Left hindlimb (tissue), 1 donor: ENCODE measurements at regions not wholly inside any gene's neighbourhood (a gene's known extent, or its start where the extent isn't known, plus 50 kb on each side); places are given as distances from the start of the nearest gene placed in this dataset.

ENCODE experiments used
- DNase-seq: peaks from one replicate; pipeline ENCODE4 v3.0.0-alpha.2; 2018

DNA sequence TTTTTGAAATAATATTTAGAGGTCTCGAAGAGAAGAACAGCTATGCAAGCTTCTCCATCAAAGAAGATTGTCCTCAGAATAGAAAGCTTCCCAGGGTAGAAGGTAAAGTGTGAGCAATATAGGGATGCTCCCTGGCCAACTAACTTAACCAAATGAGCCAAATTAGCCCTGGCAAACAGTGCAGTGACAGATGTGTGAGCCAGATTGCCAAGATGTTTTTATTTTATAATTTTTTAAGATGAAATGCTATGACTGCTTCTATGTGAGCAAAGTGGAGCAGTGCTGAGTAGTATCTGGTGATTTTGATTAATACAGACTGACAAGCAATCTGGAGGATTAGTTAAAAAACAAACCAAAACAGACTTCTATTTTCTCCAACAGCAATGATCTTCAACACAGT is 202.1 kb downstream of the NOVA1 start:
- no peak for DNase-seq

- no peak for DNase-seq
Measured at GRCh38 chr14:26394150-26394810, 203.6 kb downstream of the NOVA1 start.

- DNase-seq = no peak
Measured at GRCh38 chr14:26392498-26392897, 205.3 kb downstream of the NOVA1 start.

- peak; percentile 31 for DNase-seq
Measured at GRCh38 chr14:26389646-26390508, 208.0 kb downstream of the NOVA1 start.

DNA sequence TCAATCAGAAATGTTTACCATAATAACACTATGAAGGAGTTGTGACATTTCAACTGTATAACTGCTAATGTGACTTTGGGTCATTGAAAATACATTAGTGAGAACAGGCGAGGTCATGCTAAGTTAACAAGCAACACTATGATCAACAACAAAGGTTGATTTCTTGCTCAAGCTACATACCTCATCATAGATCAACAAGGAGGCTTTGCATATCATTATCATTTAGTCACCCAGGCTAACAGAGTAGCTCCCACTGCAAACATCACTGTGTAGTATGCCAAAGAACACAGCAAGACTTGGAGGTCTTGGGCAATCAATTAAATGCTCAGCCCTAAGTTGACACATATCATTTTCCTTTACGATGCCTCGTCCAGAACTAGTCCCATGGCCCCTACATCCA is 212.5 kb downstream of the NOVA1 start:
- DNase-seq = no peak

DNA sequence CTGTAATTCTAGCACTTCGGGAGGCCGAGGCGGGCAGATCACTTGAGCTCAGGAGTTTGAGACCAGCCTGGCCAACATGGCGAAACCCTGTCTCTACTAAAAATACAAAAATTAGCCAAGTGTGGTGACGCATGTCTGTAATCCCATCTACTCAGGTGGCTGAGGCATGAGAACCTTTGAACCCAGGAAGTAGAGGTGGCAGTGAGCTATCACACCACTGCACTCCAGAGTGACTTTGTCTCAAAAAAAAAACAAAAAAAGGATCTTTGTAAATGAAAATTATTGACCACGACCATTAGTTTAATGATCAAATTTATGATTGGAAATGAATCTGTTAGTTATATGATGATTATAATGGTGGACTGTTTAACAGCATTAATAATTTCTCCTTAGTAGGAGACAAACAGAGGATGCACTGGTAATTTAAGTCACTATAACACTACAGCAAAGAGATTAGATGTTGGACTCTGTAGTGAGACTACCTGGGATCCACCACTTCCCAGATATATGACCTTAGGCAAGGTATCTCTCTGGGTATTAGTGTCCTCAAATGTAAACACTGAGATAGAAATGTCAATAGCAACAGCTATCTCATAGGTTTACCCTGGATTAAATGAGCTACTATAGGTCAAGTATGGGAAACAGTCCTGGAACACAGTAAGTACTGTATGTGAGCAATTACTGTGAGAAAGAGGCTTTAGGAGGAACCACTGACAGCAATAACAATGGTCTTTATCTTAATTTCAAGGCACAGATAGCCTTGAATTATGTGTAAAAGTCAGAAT is 214.7 kb downstream of the NOVA1 start:
- DNase-seq = no peak

DNA sequence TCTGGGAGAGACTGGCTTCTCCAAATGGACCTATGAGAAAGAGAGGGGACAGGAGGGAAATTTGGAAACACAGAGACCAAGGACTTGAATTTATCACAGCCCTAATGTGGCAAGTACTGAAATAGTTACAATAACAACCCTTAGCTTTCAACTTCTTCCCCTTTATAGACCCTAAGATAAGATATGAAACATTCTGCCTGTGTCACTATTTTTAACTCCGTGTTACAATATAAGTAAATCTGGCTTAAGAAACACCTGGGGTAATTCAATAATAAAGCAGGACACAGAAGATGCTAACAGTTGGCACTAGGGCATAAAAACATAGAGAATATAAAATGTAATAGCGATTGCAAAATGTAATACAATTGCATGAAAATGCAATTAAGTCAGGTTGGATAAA is 216.4 kb downstream of the NOVA1 start:
- DNase-seq = no peak

DNA sequence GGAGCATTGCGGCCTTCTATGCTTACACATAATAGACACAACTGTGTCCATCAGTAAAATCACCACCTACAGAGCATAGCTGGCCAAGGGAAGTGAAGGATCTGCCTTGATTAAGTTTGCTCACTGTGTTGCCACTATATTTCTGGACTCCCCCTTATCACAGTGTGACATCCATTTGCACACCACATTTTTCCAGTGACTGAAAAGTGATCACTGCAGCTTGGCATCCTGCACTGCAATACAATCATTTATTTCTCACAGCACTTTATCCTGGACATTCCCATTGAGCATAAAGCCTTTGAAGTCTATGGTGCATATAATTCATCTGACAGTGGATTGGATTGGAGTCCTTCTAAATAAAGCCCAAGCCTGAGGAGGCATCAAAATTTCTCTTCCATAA is 217.2 kb downstream of the NOVA1 start:
- DNase-seq = no peak

DNA sequence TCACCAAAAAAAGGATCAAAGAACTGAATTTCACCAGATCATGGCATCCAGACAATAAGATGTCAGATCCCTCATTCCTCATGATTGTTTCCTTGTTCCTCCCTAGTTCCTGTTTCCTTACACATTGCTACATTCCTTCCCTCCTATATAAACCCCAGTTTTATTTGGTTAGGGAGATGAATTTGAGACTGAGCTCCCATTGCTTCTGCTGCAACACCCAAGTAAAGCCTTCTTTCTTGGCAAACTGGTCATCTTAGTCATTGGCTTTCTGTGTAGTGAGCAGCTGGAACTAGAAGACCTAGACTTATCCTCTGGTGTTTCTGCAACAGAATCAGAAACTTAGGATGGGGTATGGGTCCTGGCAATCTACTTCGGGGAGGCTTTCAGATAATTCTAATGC is 217.9 kb downstream of the NOVA1 start:
- DNase-seq = no peak

DNA sequence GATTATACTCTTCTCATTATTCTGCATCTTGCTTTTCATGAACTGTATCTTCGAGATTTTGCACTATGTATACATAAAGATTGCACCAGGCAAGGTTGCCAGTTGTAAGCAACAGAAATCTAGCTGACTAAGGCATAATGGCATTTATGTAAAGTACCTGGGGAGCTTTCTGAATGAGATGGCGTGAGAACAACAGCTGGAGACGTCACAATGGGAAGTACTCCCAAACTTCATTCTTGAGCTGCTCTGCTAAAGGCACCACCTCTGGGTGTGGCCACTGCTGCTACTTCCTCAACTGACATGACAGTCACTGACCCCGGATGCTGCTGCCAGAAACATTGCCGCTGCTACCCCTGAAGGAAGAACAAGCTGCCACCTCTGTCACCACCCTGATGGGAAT is 220.7 kb downstream of the NOVA1 start:
- no peak for DNase-seq

DNA sequence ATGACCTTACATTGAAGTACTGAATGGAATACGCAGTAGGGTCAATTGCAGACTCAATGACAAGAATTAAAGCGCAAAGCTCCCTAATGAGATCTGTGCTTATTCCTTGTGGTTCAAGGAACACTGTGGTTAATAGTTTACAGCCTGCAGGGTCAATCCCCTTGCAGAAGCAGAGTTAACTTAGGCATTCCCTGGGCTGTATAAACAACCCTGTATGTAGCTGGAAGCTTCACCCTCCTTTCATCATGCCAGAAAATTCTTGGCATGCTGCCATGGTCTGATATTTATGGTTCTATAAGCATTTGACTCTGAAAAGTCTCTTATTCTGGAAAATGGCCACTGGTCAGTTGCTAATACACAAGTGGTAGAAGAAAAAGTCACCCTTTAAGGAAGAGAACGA is 227.7 kb downstream of the NOVA1 start:
- no peak for DNase-seq

GRCh38 chr14:26363689-26364088 is 234.1 kb downstream of the NOVA1 start:
- no peak for DNase-seq

- DNase-seq = no peak
Measured at GRCh38 chr14:26344596-26344995, 253.2 kb downstream of the NOVA1 start.

DNA sequence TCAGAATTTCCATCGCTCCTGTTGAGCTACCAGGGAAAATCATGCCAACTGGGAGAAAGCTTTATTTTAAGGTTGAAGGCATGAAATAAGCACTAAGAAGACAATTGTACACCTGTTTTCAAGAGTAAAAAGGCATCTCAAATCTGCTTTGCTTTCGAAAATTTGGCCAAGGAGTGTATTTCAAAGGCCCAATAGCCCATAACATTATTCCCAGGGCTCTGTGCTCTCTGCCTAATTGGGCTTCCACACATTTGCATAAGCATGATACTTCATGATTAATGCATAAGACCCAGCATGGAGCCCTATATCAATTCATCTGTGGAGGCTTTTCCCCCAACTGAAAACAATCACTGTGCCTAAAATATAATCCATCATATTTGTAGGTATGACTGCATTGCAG is 258.5 kb downstream of the NOVA1 start:
- no peak for DNase-seq

DNA sequence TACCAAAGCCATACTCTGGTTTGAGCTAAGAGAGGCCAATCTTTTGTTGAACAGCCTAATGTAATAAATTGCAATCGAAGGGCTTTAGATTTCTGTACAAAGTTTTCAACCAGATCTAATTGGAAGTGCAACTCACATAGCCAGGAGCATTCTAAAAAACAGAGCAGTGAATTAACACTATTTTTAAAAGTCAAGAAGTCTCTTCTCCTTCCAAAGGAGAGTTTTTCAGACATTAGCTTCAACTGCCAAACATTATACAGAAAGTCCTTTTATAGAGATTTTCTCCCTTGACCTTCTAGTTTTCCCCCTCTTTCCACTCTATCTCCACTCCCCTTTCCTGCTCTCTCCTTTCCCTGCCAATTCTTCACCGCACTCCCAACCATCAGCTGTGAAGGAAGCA is 259.6 kb downstream of the NOVA1 start:
- no peak for DNase-seq

DNA sequence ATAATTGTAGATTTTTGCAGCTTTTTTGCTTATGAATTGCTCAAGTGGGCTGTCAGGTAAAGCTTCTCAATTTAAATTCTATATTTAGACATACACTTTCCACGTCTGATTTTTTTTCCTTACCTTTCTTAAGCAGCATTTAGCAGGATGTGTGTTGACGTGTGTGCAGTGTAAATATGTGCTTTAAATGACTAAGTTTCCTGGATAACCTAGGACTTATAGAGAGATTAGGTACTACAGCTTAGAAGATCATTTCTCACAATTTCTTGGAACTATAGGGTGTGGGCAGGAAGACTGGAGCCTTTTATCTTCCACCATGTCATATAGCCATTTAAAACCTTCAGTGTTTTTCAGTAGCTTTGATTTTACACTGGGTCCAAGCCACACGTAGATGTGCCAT is 263.5 kb downstream of the NOVA1 start:
- DNase-seq = no peak

GRCh38 chr14:26332966-26333365 is 264.9 kb downstream of the NOVA1 start:
- DNase-seq = no peak

GRCh38 chr14:26330982-26331381 is 266.9 kb downstream of the NOVA1 start:
- DNase-seq = no peak

- DNase-seq = no peak
Measured at GRCh38 chr14:26328791-26329190, 269.0 kb downstream of the NOVA1 start.

- no peak for DNase-seq
Measured at GRCh38 chr14:26323869-26324268, 274.0 kb downstream of the NOVA1 start.

GRCh38 chr14:26320886-26321285 is 276.9 kb downstream of the NOVA1 start:
- DNase-seq = no peak

- no peak for DNase-seq
Measured at GRCh38 chr14:26319139-26319864, 278.5 kb downstream of the NOVA1 start.

DNA sequence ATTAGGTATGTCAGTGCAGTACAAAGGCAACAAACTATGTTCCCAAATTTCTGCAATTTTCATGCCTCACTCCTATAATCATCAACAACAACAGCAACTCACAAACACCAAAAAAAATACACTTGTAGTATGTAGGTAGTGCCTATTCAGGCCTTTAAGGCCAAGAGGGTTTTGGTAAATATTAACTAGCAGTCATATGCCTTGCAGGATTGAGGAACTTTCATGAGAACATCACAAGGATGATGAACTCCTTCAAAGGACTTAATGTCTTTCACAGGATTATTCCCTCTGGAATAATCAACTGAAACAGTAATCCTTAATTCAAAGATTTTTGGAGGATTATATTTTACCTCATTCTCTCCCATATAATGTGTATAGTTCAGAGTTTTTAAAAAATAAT is 293.8 kb downstream of the NOVA1 start:
- no peak for DNase-seq
